GM21619 (cell line): ENCODE measurements at regions not wholly inside any gene's neighbourhood (a gene's known extent, or its start where the extent isn't known, plus 50 kb on each side); places are given as distances from the start of the nearest gene placed in this dataset.

Experiments used
- ATAC-seq: cut with Tn5 transposase; IDR thresholded peaks from one replicate; pipeline ENCODE4 v1.9.1; 2021; ENCODE audit not compliant: unreplicated experiment

DNA sequence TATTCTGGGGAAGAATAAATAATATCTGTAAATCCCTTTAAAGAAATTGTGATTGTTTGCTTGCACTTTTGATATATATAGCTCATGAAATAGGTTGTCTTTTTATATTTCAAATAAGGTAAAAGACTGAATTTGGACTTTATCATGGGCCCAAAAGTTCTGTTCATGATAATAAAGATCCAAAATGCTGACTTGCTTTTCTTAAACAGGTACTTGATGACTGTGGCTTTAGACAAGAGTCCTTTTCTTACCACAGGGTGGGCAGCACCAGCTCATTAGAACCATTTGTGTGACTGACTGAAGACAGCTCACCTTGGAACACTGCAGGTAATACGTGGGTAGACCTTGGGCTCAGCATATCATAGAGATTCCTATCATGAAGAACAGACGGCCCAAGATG is 432.6 kb downstream of the ETNK1 start:
- no peak for ATAC-seq

DNA sequence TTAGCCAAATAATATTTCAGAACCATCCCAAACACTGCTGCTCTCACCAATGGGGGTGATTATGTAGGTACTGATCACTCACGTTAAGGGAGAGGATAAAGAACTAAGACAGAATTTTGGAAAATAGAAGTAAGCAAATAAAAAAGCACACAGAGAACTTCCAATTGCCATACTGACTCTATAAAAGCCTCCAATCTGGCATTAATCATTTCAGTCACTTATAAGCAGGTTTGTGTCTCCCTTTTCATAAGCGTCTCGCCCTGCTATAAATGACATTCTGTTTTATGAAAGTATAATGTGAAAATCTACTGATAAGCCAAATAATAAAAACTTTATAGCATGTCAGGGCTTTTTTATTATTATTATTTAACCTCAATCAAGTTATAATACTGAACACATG is 435.2 kb downstream of the ETNK1 start:
- ATAC-seq: no peak

DNA sequence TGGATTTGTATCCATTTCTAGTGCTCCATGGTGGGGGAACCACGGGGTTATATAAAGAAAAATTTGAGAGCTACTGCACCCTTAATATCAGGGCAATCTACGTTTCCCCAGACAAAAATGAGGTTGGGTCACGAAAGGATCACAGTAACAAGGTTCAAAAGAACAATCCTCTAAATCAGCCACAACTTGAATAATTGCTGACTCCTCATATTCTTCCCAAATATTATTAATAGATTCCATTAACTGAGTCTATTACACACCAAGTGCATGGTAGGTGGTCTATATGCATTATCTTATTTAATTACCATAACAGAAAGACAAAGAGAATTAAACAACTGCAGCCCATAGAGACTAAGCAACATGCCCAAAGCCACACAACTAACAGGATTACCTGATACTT is 438.2 kb downstream of the ETNK1 start:
- ATAC-seq: no peak

DNA sequence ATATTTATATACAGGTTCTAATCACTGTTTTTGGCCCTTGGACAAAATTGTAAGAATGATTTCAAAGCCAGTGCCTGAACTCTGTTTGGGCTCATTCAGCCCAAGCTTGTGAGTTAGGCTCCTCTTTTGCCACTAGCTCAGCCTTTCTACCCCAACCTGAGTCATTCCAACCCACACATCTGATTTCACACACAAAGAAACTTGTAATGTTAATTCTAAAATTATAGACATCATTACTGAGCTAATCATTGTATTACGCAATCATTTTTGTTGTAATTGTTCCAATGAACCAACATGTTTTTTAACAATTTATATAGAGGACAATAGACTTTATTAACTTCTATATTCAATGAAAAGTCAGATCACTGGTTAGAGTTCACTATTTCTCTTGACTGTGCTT is 441.1 kb downstream of the ETNK1 start:
- no peak for ATAC-seq

DNA sequence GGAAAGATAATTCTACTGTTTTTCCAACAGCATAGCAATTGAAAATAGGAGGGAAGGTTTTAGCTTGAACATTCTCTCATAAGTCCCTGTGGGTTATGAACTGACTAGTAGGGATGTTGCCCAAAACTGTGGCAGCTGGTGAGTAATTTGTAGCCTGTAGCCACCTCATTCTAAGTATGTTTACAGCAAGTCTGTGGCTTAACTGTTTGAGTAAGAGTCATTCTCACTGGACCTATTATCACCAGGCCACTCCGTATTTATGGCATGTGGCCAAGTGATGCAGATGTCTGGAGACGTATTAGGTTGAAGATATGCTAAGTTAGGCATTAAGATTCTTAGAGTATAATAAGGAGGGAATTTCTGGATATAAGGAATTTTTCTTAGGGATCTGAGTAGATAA is 458.3 kb downstream of the ETNK1 start:
- peak; percentile 74 for ATAC-seq

DNA sequence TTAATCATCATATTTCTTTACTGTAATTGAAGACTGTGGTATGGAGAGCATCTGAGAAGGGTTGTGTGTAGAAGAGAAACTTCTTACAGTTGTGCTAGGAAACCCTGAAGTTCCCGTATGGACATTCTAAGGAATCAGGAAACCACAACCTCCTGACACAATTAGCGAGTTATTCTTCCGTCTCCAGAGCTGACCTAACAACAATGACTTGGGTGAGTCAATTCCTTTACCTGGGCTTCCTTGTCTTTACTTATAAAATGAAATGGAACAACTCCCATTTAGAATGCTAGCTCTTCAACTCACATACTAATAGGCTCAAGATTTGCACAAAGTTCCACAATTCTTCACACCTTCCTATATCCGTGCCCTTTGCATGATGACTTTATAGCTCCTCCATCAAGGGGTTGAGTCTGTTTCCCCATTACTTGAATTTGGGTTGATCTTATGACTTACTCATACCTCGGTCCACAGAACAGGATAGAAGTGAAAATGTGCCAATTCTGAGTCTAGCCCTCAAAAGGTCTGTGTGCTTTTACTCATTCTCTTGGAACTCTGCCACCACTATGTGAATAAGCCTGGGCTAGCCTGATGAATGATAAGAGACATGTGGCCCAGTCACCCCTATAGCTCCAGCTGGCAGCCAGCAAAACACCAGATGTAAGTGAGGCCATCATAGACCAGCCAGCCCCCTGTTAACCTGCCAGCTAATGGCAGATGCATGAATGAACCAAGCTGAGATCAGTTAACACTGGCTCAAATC is 459.4 kb downstream of the ETNK1 start:
- no peak for ATAC-seq

DNA sequence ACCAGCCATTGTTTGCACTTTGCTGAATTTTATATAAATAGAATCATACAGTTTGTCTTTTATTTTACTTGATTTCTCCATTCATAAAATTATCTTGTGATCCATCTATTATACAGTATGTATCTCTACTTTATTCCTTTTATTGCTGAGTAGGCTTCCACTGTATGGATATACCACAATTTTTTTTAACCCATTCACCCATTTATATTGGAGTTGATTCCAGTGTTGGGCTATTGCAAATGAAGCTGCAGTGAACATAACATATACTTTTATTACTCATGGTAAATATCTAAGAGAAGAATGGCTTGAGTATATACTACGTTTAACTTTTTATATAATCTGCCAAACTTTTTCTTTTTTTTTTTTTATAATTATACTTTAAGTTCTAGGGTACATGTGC is 463.6 kb downstream of the ETNK1 start:
- no peak for ATAC-seq

DNA sequence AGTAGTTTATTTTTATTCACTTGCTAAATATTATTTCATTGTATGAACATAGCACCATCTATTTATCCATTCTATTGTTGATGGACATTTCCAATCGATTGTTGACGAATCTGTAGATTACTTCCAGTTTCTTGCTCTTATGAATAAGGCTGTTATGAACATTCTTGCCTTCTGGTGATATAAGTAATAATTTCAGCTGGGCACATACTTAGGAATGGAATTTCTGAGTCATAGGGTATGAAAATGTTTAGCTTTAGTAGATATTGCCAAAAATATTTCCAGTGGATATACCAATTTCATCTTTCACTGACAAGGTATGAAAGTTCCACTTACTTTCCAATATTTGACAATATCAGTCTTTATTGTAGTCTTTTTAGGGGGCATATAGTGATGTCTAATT is 468.5 kb downstream of the ETNK1 start:
- ATAC-seq: no peak

DNA sequence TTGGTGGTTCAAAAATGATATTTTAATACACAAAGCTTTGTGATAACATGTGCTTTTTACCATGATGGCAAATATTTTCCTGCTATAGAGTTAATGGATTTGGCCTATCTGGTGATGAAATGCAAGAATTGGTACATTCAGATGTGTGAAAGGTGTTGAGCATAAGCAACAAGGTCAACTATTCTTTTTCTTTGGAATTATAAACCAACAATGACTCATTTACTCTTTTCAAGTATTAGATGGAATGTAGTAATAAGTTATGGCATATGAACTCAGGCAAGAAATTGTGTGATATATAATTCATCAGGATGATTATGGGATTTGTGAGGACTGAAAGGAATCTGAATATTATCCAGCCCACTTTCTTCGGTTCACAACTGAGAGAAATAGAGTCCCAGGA is 471.4 kb downstream of the ETNK1 start:
- ATAC-seq: no peak

DNA sequence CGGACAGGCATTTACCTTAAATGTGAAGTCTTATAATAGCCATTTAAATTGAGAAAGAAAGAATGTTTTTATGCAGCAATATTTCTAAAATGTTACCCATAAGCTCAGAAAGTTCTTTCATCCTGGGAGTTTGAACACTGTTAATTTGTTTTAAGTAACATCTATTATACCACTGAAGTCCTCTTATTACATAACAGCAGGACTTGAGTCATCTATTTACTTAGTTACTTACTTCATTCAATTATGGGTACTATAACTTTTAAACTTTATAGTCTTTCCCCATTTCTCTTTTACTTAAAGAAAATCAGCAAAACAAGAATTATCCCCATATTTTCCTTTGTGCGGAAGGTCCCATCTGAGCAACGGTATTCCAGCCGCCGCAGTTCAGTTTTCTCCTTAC is 473.1 kb downstream of the ETNK1 start:
- ATAC-seq: no peak

DNA sequence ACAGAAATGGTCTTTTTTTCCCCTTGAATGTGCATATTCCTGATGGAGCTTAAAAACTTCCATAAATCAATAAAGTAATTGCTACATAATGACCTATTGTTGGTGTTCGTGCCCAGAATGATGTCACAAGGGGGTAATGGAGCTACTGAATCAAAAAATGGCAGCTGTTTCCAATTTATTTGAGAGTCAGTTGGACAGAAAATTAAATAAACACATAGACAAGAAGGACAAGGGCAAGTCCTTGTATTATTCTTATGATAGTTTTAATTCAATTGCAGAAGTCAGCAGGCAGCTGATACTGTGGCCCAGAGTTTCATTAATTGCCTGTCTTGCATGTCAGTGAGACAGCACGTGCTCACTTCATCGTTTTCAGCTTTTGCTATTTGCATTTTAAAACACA is 473.5 kb downstream of the ETNK1 start:
- ATAC-seq: no peak

DNA sequence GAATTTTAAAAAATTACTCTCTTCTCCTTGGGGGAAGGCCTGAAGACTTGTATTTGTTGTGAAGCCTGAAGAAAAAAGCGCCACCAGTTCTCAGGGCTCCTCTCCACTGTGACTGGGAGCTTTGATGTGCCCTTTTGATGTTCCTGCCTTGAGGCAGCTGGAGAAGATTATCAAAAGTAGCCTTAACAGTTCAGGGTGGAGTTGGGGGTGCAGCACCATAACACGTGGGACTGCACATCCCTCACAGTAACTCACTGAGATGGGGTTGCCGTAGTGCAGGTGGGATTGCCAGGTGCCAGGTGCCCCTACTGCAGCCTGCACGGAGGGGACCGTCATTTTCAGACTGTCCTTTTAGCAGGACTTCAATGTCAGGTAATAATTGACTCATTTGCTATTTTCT is 474.1 kb downstream of the ETNK1 start:
- ATAC-seq: no peak

DNA sequence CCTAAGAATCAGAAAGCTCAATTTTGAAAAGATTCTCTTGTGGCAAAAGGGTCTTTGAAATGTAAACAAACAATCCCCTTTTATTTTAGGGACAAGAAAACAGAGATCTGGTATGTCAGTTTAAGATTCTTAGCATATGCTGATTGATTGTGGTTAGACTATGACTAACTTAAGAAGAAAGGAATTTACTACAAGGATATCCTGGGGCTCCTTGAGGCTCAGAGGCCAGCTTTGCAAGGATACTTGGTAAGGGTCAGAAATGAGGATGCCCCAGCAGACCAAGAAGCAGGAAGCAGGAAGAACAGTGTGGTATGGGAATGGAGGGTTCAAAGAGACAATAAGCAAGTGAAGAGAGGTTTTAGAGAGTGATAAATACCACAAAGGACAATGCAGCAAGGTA is 474.6 kb downstream of the ETNK1 start:
- no peak for ATAC-seq

DNA sequence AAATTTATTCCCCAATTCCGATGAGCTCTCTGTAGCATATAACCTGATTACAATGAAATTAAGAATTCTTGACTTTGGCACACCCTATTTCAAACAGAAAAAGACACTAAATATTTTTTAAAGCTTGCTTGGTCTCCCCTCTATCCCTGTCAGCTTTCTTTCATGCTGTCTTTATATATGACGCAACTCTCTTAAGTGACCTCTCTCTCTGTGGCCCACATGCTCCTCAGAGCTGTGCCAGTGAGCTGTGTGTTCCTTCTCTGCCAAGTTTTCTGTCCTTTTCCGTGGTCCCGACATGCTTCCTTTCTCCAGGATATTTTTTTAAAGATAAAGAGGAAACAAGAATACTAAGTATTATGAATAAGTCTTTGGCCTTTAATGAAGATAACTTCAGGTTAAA is 484.0 kb downstream of the ETNK1 start:
- ATAC-seq: no peak

DNA sequence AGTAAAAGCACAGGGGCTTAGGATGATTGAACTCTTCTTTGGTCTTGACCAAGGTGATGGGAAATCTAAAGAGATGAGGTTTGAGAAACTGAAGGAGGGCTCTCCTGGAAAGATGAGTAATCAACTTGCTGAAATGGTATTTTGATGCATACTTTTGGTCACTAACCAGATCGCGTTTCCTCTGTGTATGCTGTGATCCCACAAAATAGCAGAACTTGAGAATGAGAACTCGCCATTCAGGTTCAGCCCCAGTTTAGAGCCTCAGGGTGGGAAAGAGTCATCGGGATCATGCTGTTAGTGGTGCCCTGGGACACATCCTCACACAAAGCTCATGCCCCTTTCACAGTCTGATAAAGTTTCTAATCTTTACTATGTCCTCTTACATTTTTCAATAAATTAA is 488.8 kb downstream of the ETNK1 start:
- no peak for ATAC-seq

DNA sequence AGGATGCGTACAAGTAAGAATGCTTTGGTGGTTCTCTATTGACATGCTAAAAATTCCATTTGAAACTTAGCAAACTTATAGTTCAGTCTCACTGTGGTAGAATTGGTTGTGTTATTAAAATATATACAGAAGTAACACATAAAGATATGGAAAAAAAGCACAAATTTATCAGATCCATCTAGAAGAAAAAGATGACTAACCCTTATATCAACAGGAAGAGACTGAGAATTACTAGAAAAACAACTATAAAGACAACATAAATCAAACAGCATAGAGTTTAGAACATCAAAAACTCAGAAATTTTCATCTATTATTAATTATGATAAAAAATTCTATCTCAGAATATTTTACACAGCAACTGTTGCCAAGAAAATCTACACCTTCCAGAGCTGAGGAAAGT is 491.0 kb downstream of the ETNK1 start:
- no peak for ATAC-seq

DNA sequence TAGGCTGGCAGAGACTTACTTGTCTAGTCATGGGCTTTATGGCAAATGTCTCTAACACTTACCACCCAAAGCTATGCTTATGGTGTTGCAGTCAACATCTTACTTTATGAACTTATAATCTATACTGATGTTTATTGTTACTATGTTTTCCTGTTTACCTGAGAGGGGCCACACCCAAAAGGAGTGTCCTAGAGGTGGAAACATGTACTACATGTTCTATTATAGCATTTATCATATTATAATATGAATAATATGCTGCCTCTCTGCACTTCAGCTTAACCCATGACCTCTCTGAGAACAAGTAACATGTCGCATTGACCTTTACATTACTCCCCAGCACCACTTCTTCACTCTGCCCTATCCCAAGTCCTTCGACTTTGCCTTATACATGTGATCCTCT is 501.8 kb downstream of the ETNK1 start:
- no peak for ATAC-seq

DNA sequence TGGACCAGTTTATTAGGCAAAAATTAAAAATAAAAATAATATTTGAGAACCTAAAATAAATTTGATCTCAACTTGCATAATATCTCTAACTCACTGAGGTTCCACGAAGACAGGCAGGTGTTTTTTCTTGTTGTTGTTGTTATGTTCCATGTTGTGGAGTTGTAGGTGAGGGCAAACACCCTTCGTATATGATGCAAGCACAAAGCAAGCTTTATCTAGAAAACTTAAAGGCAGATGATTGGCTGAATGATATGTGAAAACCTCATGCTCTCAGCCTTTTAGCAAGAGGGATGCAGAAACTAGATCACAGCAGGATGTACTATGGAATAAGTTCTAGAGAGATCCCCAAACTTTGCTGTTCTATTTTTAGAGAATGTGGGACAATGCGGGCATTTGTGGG is 502.7 kb downstream of the ETNK1 start:
- ATAC-seq: no peak

DNA sequence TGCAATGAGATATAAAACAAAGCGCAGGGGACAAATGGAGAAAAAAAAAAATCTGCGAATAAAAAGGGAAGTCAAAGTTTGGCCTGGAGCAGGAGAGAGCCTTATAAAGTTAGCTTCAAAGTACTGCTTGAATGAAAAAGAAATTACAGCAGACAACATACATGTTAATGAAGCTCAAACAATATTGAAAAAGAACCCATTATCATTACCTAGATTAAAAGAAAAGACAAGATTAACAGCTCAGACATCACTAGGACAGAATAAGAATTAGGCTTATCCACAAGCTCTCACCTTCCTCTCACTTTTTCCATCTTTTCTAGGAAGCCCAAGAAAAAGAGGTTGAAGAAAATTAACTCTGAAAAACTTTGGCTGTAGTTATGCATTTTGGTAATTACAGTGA is 503.5 kb downstream of the ETNK1 start:
- no peak for ATAC-seq

DNA sequence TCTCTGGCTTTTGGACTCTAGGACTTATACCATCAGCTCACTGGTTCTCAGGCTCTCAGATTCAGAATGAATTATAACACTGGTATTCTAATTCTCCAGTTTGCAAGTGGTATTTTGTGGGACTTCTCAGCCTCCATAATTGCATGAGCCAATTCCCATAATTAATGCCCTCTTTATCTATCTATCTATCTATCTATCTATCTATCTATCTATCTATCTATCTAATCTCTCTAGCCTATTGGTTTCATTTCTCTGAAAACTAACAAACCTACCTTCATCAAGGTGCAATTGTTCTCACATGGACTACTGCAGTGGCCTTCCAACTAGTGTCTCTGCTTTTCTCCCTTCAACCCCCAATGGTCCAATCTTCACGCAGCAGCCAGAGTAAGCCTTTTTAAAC is 507.4 kb downstream of the ETNK1 start:
- ATAC-seq: no peak

DNA sequence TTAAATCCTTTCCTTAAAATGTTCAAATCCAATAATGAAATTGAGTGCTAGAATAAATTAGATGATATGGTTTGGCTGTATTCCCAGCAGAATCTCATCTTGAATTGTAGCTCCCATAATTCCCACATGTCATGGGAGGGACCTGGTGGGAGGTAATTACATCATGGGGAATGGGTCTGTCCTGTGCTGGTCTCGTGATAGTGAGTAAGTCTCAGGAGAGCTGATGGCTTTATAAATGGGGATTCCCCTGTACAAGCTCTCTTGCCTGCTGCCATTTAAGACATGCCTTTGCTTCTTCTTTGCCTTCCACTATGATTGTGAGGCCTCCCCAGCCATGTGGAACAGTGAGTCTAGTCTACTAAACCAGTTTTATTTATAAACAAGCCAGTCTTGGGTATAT is 508.5 kb downstream of the ETNK1 start:
- ATAC-seq: no peak

DNA sequence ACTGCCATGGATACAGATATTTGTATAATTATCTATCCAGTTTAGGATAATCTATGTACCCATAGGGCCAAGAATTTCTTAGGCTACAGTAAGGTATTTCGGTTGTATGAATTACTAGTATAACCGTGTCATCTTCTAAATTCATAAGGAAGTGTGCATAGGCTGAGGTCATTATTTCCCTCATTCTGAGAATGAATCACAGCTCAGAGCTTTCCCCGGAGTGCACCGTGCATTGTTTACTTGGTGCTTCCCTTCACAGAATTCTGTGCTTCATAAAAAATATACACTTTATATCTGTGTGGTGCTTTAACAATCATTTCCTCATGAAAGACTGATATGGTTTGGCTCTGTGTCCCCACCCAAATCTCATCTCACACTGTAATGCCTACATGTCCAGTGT is 514.1 kb downstream of the ETNK1 start:
- ATAC-seq: no peak

DNA sequence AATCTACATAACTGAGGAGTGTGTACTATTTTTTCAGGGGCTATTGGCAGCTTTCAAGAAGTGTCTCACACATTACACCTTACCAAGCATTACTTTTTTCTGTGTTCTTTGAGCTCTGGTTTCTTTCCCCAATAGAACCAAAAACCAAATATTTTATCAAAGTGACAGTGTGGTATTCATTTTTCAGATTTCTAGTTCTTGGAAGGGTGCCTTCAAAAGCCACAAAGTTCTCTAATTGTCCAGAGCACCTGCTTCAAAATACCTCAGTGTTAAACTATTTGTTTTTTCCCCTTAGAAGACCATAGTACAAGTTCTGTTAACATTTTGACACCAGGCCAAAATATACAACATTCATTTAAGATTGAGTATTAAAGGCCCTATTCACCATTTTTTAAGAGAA is 515.7 kb downstream of the ETNK1 start:
- no peak for ATAC-seq

DNA sequence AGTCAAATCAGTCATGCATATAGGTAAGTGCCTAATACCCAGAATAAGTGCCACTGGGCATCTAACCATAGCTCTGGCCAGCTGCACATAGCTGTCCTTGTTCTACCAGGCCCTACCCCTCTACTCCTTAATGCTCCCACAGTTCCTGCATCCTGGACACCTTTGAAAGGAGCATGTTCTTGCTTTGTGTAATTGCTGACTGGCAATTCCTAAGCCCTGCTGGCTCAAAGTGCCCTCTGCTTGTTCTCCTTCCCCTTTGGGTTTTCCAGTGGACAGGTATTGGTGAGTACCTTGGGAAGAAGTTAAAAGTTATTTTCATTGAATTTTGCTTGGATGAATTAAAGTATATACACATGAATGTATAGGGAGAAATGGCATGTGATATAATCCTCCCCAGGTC is 516.4 kb downstream of the ETNK1 start:
- no peak for ATAC-seq
